Progenitor cell of endocrine pancreas (in vitro differentiated cells): ENCODE measurements at regions not wholly inside any gene's neighbourhood (a gene's known extent, or its start where the extent isn't known, plus 50 kb on each side); places are given as distances from the start of the nearest gene placed in this dataset.

Source experiments
- DNase-seq: peaks from one replicate; pipeline ENCODE4 v3.0.0; 2021; ENCODE audit warnings: low spot score; ENCODE audit not compliant: unreplicated experiment
- H3K27ac Mint-ChIP-seq: 2 replicates; pipeline ENCODE4 v1.8.0; 2021; ENCODE audit warnings: mild to moderate bottlenecking, moderate library complexity, mixed read lengths
- H3K27me3 Mint-ChIP-seq: 2 replicates; pipeline ENCODE4 v1.8.0; 2021; ENCODE audit warnings: mixed read lengths
- H3K36me3 Mint-ChIP-seq: 2 replicates; pipeline ENCODE4 v1.8.0; 2022; ENCODE audit warnings: mixed read lengths; ENCODE audit not compliant: insufficient read depth
- H3K4me1 Mint-ChIP-seq: 2 replicates; pipeline ENCODE4 v1.8.0; 2021; ENCODE audit warnings: low read depth, mixed read lengths
- H3K4me3 Mint-ChIP-seq: 2 replicates; pipeline ENCODE4 v1.8.0; 2021; ENCODE audit warnings: low read depth, mild to moderate bottlenecking, moderate library complexity, mixed read lengths
- H3K9me3 Mint-ChIP-seq: 2 replicates; pipeline ENCODE4 v1.8.0; 2021; ENCODE audit warnings: low read depth, mixed read lengths
- TF ChIP-seq, protein P1 (sequence below): fragments of 200-600 bp; sonication (generic); IDR thresholded peaks from one replicate; pipeline ENCODE4 v1.5.0; 2021; ENCODE audit warnings: antibody characterized with exemption, mild to moderate bottlenecking; ENCODE audit not compliant: unreplicated experiment

DNA sequence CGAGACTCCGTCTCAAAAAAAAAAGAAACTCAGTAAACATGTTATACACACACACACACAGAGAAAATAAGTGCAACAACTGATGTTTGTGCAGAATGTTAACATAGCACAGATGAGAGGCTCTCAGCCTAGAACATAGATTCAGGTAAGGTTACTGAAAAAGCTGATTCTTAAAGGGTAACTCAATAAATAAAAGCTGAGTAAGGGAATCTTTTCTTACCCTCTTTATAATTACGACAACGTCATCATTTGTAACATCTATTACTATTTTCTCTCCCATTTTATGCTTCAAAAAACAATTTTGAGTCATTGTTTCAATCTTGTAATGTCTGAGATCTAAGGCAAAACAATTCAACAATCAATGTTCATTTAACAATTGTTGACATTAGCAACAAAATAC lies 644.8 kb downstream of the RFPL4B start:
- no peak overlapping the region for H3K27ac Mint-ChIP-seq
- no peaks in the 10 kb centered on the region for H3K36me3 Mint-ChIP-seq
- no peaks in the 10 kb centered on the region for H3K9me3 Mint-ChIP-seq
- H3K4me3 Mint-ChIP-seq = no peak overlapping the region
- TF ChIP-seq, protein P1, sequence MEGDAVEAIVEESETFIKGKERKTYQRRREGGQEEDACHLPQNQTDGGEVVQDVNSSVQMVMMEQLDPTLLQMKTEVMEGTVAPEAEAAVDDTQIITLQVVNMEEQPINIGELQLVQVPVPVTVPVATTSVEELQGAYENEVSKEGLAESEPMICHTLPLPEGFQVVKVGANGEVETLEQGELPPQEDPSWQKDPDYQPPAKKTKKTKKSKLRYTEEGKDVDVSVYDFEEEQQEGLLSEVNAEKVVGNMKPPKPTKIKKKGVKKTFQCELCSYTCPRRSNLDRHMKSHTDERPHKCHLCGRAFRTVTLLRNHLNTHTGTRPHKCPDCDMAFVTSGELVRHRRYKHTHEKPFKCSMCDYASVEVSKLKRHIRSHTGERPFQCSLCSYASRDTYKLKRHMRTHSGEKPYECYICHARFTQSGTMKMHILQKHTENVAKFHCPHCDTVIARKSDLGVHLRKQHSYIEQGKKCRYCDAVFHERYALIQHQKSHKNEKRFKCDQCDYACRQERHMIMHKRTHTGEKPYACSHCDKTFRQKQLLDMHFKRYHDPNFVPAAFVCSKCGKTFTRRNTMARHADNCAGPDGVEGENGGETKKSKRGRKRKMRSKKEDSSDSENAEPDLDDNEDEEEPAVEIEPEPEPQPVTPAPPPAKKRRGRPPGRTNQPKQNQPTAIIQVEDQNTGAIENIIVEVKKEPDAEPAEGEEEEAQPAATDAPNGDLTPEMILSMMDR = no peak
- H3K27me3 Mint-ChIP-seq = no peaks in the 10 kb centered on the region
- no peaks in the 10 kb centered on the region for H3K4me1 Mint-ChIP-seq
- DNase-seq = no peak

DNA sequence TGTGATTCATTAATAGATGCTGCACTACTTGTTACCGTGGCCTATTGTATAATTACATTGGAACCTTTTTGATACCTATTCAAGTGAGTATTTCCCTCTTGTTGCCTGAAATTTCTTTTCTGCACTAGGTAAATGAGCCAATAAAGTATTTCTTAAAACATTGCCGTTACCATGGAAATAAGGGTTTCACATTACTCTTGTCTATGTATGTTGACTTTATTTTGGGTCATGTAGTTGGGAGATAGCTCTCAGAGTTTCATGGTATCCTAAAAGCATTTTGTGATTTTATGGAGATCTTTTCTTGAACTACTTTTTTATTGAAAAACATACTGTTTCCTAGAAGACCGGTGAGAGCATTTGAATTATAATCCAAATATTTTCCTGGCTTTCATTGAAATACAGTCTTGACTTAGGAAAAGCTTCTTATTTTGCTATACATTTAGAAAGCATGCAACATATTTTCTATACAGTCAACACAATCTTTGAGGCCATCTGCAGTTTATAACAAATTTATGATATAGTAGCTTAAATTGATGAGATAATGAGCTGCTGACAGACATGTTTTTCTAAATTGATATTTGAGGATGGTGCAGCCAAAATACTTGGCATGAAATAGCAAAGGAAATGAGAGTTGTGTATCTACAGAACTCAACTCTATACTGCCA lies 650.4 kb downstream of the RFPL4B start:
- no peak for DNase-seq
- Mint-ChIP-seq H3K4me3 (no peak overlapping the region), H3K36me3 (no peaks in the 10 kb centered on the region), H3K27ac (no peak overlapping the region), H3K9me3 (no peaks in the 10 kb centered on the region), H3K4me1 (no peaks in the 10 kb centered on the region), H3K27me3 (no peaks in the 10 kb centered on the region)
- TF ChIP-seq, protein P1 = no peak

GRCh38 chr6:113004054-113004453 lies 656.9 kb downstream of the RFPL4B start:
- Mint-ChIP-seq H3K27ac (no peak overlapping the region), H3K27me3 (no peaks in the 10 kb centered on the region), H3K4me3 (no peak overlapping the region), H3K9me3 (no peaks in the 10 kb centered on the region), H3K4me1 (no peaks in the 10 kb centered on the region), H3K36me3 (no peaks in the 10 kb centered on the region)
- DNase-seq = no peak
- TF ChIP-seq, protein P1 = no peak

DNA sequence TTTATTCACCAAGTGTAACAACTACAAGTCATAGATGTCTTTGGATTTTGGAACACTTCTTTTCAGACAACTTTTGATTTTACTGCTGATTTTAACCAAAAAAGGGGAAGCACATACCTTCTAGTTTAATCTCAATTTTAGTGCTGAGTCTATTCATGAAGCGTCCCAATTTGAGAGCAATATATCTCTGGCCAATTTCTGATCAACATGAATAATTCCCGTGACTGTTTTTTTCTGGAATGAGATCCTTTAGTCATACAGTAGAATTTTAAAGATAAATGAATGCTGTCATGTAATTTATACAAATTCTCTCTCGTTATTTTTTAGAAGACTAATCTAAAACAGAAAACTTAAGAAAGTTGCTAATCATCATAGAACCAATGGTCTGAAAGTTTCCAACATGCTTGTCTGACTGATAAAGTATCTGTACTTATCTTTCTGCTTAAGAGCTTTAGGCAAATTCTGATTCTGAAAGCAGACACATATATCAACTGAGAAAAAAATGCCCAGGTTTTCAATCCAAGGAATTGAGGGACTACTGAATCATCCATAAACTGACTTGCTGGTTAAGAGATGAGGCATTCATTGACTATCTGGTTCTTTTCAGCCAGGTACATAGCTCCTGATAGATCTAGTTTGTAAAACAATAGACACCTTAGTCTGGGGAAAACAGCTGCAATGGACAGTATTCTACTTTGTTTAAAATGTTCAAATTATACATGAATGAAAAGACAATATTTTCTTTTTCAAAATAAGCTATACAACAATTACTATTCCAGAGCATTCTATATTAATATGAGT lies 657.5 kb downstream of the RFPL4B start:
- no peak for DNase-seq
- Mint-ChIP-seq H3K36me3 (no peaks in the 10 kb centered on the region), H3K4me1 (no peaks in the 10 kb centered on the region), H3K27ac (no peak overlapping the region), H3K27me3 (no peaks in the 10 kb centered on the region), H3K4me3 (no peak overlapping the region), H3K9me3 (no peaks in the 10 kb centered on the region)
- TF ChIP-seq, protein P1 = no peak

DNA sequence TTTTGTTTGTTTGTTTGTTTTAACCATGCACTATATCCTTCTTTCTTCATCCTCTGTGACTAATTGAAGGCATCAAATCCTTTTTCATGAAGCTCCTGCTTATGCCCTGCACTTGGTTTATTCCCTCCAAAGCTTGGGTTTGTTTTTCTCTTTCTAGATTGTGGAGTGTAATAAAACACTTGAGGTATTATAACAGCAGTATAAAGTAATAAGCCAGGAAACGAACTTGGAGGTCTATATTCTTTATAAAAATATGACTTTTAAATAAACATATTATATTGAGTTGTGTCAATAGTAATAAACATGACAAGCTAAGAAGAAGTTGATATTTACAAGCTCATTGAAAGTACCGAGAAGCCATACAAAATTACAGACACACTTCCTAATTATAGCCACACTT lies 659.4 kb downstream of the RFPL4B start:
- Mint-ChIP-seq H3K27me3 (no peaks in the 10 kb centered on the region), H3K27ac (no peak overlapping the region), H3K36me3 (no peaks in the 10 kb centered on the region), H3K9me3 (no peaks in the 10 kb centered on the region), H3K4me3 (no peak overlapping the region), H3K4me1 (no peaks in the 10 kb centered on the region)
- no peak for DNase-seq
- TF ChIP-seq, protein P1 = no peak
